Mononuclear cell (primary cell): ENCODE measurements at regions not wholly inside any gene's neighbourhood (a gene's known extent, or its start where the extent isn't known, plus 50 kb on each side); places are given as distances from the start of the nearest gene placed in this dataset.

ENCODE experiments used
- H3K27me3 ChIP-seq: 2 replicates; pipeline ENCODE4 v1.6.0; 2011; ENCODE audit warnings: low read length, control low read depth; ENCODE audit not compliant: insufficient read depth
- H3K4me1 ChIP-seq: 2 replicates; pipeline ENCODE4 v1.5.1; 2011; ENCODE audit warnings: mild to moderate bottlenecking, low read length, control low read depth; ENCODE audit not compliant: insufficient read depth
- H3K4me3 ChIP-seq: 2 replicates; pipeline ENCODE4 v1.5.1; 2011; ENCODE audit warnings: mild to moderate bottlenecking, low read length, moderate library complexity
- H3K9me3 ChIP-seq: 2 replicates; pipeline ENCODE4 v1.5.1; 2011; ENCODE audit warnings: low read depth, mild to moderate bottlenecking, control low read depth, low read length

DNA sequence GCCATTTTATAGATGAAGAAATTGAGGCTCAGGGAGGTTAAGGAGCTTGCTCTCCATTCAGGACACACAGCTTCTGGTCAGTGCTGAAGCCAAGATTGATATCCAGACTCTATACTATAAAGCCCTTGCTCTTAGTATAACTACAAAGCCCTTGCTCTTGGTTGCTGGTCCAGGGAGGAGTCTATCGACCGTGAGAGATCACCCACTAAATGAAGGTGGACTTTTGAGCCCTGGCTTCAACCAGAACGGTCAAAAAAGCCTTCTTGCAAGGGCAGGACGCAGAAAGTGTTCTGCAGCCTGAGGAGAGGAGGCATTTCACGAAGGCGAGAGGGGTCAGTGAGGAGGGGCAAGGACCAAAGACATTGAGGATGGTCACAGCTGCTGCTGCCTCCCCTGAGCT lies 176.3 kb downstream of the CYP26A1 start:
- H3K9me3 ChIP-seq: no peaks in the 10 kb centered on the region
- no peak overlapping the region for H3K4me3 ChIP-seq
- no peaks in the 10 kb centered on the region for H3K27me3 ChIP-seq

GRCh38 chr10:93254180-93254853 lies 180.6 kb downstream of the CYP26A1 start:
- Histone ChIP-seq H3K4me1 (no peaks in the 10 kb centered on the region), H3K9me3 (no peaks in the 10 kb centered on the region), H3K4me3 (no peak overlapping the region), H3K27me3 (no peaks in the 10 kb centered on the region)

More for the DNA sequence above, 176.3 kb downstream of the CYP26A1 start:
- no peaks in the 10 kb centered on the region for H3K4me1 ChIP-seq

- no peak overlapping the region for H3K4me3 ChIP-seq
- H3K4me1 ChIP-seq: no peaks in the 10 kb centered on the region
- H3K27me3 ChIP-seq: no peaks in the 10 kb centered on the region
- H3K9me3 ChIP-seq: no peaks in the 10 kb centered on the region
Observed at GRCh38 chr10:93255546-93255945, 181.9 kb downstream of the CYP26A1 start.
